SKM-1 treated with dmso at 0.1 percent for 144 hours (cell line): ENCODE measurements at regions not wholly inside any gene's neighbourhood (a gene's known extent, or its start where the extent isn't known, plus 50 kb on each side); places are given as distances from the start of the nearest gene placed in this dataset.
"Not testable (repeated sequence)": the region's sequence is repeated elsewhere in the genome, so short reads cannot be mapped to it uniquely, and the experiment has no call there.

Experiments used
- DNase-seq: peaks from one replicate; lab custom pipeline; 2025; ENCODE audit not compliant: unreplicated experiment; lab: John Stamatoyannopoulos, UW

DNA sequence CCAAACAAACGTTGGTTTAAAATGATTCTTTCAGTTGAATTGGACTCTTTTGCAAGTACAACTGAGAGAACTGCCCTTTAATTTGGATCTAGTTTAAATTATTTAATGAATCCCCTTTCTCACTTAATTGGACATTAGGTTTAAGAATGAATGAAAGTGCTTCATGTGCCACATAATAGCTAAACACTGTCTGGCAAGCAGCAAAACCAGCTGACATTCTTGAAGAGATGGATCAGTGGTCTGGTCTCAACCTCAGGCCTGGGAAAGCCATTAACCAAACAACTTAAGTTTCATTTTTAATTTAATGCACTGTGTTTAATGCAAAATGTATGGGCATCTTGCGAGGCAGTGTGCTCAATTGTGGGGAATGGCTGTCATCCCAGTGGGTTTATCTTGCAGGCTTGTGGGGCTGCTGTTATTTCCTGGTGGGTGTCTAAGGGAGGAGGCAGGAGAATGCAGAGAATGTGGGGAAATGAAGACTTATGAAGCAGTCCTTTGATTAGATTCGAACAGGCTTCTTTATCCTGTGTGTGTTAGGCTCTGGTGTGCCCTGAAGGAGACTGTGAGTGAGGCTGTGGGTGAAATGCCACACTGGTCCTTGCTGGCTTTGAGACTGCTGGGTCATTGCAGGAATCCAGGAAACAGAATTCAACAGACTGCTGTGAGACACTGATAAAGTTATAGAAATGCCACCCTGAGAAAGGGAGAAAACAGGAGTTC lies 144.1 kb upstream of the PELI2 start:
- no peak for DNase-seq

DNA sequence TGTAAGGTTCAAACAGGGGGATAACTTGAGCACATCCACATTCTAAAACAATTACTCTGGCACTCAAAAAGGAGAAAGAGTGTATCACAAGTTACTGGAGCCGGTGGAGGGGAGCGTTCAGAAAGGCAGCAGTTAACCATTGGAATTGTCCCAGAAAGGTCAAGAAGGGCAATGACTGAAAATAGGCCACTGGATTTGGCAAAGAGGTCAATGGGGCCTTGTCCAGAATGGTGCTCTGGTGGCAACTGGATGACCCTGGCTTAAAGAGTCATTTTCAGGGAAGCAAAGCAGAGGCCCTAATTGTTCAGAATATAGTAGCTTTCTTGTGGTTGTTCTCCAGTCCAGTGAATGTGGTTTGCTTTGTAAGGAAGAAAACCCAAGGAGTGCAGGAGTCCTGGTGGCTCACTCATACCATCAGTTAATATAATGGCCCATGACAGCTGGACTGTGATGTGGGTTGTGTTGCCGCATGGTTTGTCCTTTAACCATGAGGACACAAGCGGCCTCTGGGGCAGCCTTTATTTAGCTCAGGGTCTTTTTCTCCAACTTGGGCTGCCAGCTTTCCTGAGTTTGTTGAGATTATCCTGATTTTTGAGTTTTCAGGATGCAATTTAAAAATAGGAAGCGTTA lies 142.8 kb upstream of the PELI2 start:
- DNase-seq: no peak

- no peak for DNase-seq
These were observed 142.0 kb upstream of the PELI2 start for GRCh38 chr14:55976219-55976618.

DNA sequence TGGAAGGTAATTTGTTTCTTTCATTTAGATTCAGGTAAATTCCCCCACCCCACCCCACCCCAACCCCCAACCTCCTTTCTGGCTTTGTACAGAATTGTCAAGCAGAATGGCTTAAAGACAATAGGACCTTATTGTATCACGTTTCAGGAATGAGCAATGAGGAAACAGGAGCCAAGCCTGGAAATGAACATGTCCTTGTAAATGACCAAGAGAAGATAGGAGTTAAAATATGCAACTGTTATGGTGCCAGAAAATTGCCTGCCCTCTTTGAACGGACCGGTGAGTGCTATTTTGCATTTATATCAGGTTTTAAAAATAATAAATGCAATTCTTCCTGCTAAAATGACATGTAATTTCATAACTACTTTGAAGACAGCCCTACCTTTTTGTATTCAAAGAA lies 141.6 kb upstream of the PELI2 start:
- no peak for DNase-seq

DNA sequence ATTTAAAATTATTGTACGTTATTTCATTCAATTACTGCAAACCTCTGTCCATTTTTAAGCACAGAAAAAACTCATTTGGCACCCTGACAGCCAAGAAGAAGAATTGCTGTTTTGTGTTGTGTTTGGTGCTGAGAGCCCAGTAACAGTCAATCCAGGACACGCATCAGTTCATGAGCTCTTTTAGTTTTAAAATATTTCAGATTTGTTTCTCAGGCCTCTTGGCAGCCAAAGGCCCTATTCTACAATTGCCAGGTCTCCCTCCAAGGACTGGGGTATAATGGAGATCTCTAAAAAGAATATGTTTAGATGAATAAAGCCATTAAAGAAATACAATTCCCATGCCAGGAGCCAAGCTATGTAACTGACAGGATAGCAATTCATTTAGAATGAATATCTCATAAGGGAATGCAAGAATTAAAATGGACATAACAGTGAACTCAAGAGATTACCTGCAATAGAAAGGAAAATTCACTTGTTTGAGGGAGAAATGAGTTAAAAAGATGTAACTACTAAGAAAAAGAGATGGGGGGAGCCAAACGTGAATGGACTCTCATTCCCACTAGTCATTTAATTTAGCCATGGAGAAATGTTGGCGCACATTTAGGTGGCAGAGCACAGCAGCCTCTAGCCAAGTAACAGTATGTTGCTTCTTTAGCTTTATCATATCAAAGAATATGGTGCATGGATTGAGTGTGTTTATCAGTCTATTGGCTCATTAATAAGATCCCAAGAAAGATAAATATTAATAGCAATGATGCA lies 140.6 kb upstream of the PELI2 start:
- no peak for DNase-seq

GRCh38 chr14:55979096-55979495 lies 139.1 kb upstream of the PELI2 start:
- no peak for DNase-seq

GRCh38 chr14:55979781-55980180 lies 138.4 kb upstream of the PELI2 start:
- DNase-seq: no peak

DNA sequence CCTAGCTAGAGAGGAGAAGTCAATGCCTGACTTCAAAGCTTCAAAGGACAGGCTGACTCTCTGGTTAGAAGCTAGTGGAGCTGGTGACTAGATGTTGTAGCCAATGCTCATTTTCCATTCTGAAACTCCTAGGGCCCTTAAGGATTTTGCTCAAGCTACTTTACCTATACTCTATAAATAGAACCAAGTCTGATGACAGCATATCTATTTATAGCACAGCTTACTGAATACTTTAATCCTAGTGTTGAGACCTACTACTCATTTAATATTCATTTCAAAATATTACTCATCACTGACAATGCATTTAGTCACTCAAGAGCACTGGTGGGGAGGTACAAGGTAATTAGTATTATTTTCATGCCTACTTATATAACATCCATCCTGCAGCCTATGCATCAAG lies 137.2 kb upstream of the PELI2 start:
- DNase-seq: no peak

GRCh38 chr14:55986069-55986468 lies 132.1 kb upstream of the PELI2 start:
- no peak for DNase-seq

GRCh38 chr14:56000846-56001245 lies 117.4 kb upstream of the PELI2 start:
- DNase-seq: no peak

- no peak for DNase-seq
These were observed 115.9 kb upstream of the PELI2 start for GRCh38 chr14:56002342-56002741.

- DNase-seq: no peak
These were observed 115.2 kb upstream of the PELI2 start for GRCh38 chr14:56002876-56003625.

DNA sequence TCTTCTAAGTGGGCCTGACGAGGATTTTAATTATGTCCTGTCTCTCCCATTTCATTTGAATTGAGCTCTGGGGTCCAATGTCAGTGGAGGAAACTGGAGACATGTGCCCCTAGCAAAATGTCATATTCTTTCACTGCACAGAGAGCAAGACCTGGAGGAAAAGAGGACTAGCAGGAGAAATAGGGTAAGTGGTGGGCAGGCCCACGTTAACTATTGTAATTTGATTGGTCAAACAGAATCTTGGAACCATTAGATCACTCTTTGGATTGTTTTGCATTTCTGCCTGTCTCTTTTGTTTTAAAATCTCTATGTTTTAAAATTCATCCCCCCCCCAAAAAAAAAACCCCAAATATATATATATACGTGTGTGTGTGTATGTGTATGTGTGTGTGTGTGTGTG lies 113.9 kb upstream of the PELI2 start:
- DNase-seq: no peak

- no peak for DNase-seq
These were observed 113.4 kb upstream of the PELI2 start for GRCh38 chr14:56004786-56005185.

- DNase-seq: no peak
These were observed 112.8 kb upstream of the PELI2 start for GRCh38 chr14:56005191-56006053.

DNA sequence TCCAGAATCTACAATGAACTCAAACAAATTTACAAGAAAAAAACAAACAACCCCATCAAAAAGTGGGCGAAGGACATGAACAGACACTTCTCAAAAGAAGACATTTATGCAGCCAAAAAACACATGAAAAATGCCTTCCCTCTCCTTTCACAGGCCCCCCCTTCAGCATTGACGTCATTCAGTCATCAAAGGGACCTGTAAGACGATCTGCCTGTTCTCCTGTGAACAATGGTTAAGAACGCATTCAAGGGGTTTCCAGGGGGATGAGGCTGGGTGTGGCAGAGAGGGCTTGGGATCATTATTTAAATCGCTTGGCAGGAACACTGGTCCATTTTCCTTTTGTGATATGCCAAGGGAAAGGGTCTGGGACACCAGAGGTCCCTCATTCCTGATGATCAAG lies 110.7 kb upstream of the PELI2 start:
- not testable (repeated sequence) for DNase-seq

DNA sequence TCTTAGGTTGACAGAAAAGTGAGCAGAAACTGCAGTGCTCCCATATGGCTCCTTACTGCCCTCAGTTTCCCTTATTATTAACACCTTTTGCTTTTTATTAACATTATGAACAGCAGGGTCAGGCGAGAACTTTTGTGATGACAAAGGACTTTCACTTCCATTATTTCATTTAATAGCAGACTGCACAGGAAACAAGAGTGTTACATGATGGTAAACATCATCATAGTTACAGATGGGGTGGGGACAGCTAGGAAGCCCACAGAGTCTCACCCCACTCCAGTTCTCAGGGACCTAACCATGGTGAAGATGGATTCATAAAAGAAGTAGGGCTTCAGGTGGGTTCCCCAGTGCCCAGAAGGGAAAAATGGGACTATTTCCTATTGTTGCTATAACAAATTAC lies 110.1 kb upstream of the PELI2 start:
- no peak for DNase-seq

DNA sequence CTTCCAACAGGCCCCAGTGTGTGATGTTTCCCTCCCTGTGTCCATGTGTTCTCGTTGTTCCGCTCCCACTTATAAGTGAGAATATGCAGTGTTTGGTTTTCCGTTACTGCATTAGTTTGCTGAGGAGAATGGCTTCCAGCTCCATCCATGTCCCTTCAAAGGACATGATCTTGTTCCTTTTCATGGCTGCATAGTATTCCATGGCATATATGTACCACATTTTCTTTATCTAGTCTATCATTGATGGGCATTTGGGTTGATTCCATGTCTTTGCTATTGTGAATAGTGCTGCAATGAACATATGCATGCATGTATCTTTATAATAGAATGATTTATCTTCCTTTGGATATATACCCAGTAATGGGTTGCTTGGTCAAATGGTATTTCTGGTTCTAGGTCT lies 109.5 kb upstream of the PELI2 start:
- DNase-seq: not testable (repeated sequence)

GRCh38 chr14:56023661-56024081 lies 94.5 kb upstream of the PELI2 start:
- no peak for DNase-seq

DNA sequence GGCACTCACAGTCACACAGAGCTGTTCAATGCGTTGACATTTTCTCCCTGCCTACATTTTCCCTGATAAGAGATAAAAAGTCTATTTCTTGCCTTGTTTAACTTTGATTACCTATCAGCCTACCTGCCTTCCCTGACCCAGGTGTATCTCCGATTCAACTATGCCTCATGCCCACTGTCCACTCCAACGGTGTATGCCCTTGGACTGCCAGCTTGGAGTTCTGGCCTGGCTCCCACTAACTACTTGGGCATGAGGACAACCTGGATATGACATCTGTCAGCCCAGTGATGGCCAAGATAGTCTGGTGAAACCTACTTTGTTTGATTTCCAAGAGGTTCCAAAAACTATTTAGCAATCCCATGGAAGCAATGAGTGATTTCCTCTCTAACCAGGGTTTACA lies 93.0 kb upstream of the PELI2 start:
- DNase-seq: no peak

DNA sequence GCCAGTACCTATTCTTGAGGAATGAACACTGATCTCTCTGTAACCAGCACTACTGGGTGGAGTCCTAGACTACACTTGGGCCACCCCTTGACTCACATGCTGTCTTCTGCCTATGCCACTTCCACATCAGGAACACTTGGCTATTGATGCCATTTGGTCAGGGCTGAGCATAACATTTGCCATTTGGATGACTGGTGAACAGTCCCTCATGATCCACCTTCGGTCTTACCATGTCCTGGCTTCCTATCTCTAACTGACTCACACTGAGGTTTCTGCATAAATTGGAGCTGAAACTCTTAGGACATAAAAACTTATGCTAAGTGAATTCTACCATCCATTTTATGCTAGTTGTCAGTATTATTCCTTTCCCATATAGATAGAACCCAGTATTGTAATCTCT lies 91.7 kb upstream of the PELI2 start:
- no peak for DNase-seq
